ENCODE measurements at regions not wholly inside any gene's neighbourhood (a gene's known extent, or its start where the extent isn't known, plus 50 kb on each side); places are given as distances from the start of the nearest gene placed in this dataset.
"Not testable (repeated sequence)": the region's sequence is repeated elsewhere in the genome, so short reads cannot be mapped to it uniquely, and the experiment has no call there.

GRCh38 chr10:29702273-29703164 is 67.7 kb upstream of the SVIL start:
- peak overlapping the region; percentile 5 for H3K27ac ChIP-seq
- H3K4me1 ChIP-seq = peaks cover 38% of the 10 kb centered on the region
- no peak for DNase-seq
- intact Hi-C loops (cut with DNase I) = no loop called here
- H3K9me3 ChIP-seq = no peaks in the 10 kb centered on the region
- 38 to 47% (median 38%) methylated on average over 10 of the region's 10 CpGs for WGBS, 3 donors
- ATAC-seq = peak; percentile 42 to 61 (median 54)
- no peak for TF ChIP-seq CTCF (IDR thresholded peaks at IDR 0.05)
- H3K4me3 ChIP-seq = no peak overlapping the region
- H3K27me3 ChIP-seq (ENCODE audit: insufficient read depth in 3 of 3, low read length in 2 of 3) = no peaks in the 10 kb centered on the region
- peaks cover 0 to 18% of the 10 kb centered on the region in 2 donors for H3K36me3 ChIP-seq (ENCODE audit: insufficient read depth in 1 of 2, low read depth in 1 of 2)

- WGBS, 3 donors = 78 to 98% (median 91%) methylated on average over 1 of the region's 1 CpG
- no peak for TF ChIP-seq CTCF (IDR thresholded peaks at IDR 0.05)
- ATAC-seq = no peak
These were observed 66.5 kb upstream of the SVIL start for GRCh38 chr10:29701306-29701705.

GRCh38 chr10:29699621-29700020 is 64.8 kb upstream of the SVIL start:
- peaks cover 33% of the 10 kb centered on the region for H3K4me1 ChIP-seq
- peak overlapping the region; percentile 11 for H3K27ac ChIP-seq
- H3K9me3 ChIP-seq = no peaks in the 10 kb centered on the region
- peak in 2 of 4 donors; percentile 40 to 58 for ATAC-seq
- no peaks in the 10 kb centered on the region for H3K27me3 ChIP-seq (ENCODE audit: insufficient read depth in 3 of 3, low read length in 2 of 3)
- no peak for TF ChIP-seq CTCF (IDR thresholded peaks at IDR 0.05)
- DNase-seq = no peak
- H3K4me3 ChIP-seq = no peak overlapping the region
- no peaks in the 10 kb centered on the region for H3K36me3 ChIP-seq (ENCODE audit: insufficient read depth in 1 of 2, low read depth in 1 of 2)
- WGBS, 3 donors = 42 to 68% (median 46%) methylated on average over 5 of the region's 5 CpGs
- intact Hi-C loops (cut with DNase I) = no loop called here

More at GRCh38 chr10:29701306-29701705, 66.5 kb upstream of the SVIL start:
- intact Hi-C loops (cut with DNase I) = no loop called here
- no peak for DNase-seq
- H3K9me3 ChIP-seq = no peaks in the 10 kb centered on the region
- H3K27ac ChIP-seq = no peak overlapping the region
- peaks cover 38% of the 10 kb centered on the region for H3K4me1 ChIP-seq
- peaks cover 0 to 10% of the 10 kb centered on the region in 2 donors for H3K36me3 ChIP-seq (ENCODE audit: insufficient read depth in 1 of 2, low read depth in 1 of 2)
- H3K27me3 ChIP-seq (ENCODE audit: insufficient read depth in 3 of 3, low read length in 2 of 3) = no peaks in the 10 kb centered on the region
- H3K4me3 ChIP-seq = no peak overlapping the region

- intact Hi-C loops (cut with DNase I) = no loop called here
These were observed 64.2 kb upstream of the SVIL start for GRCh38 chr10:29698773-29699490.

GRCh38 chr10:29696581-29696980 is 61.8 kb upstream of the SVIL start:
- H3K27me3 ChIP-seq (ENCODE audit: insufficient read depth in 3 of 3, low read length in 2 of 3); intact Hi-C loops (cut with DNase I); H3K27ac ChIP-seq; H3K36me3 ChIP-seq (ENCODE audit: insufficient read depth in 1 of 2, low read depth in 1 of 2); DNase-seq; H3K4me3 ChIP-seq; ATAC-seq; H3K9me3 ChIP-seq: not testable (repeated sequence)
- H3K4me1 ChIP-seq = peaks cover 40% of the 10 kb centered on the region
- WGBS, 3 donors = 94 to 99% (median 98%) methylated on average over 12 to 30 of the region's 30 CpGs

More at GRCh38 chr10:29698773-29699490, 64.2 kb upstream of the SVIL start:
- Histone ChIP-seq H3K27ac (peak overlapping the region; percentile 11), H3K4me1 (peaks cover 31% of the 10 kb centered on the region), H3K36me3 (ENCODE audit: insufficient read depth in 1 of 2, low read depth in 1 of 2) (no peaks in the 10 kb centered on the region), H3K9me3 (no peaks in the 10 kb centered on the region), H3K4me3 (no peak overlapping the region), H3K27me3 (ENCODE audit: insufficient read depth in 3 of 3, low read length in 2 of 3) (no peaks in the 10 kb centered on the region)
- 49 to 76% (median 54%) methylated on average over 8 of the region's 8 CpGs for WGBS, 3 donors
- DNase-seq (no peak), ATAC-seq (peak in 2 of 4 donors; percentile 33 to 37)
- TF ChIP-seq CTCF (IDR thresholded peaks at IDR 0.05) = no peak
